ENCODE measurements at regions not wholly inside any gene's neighbourhood (a gene's known extent, or its start where the extent isn't known, plus 50 kb on each side); places are given as distances from the start of the nearest gene placed in this dataset.

- no peaks in the 10 kb centered on the region for H3K36me3 ChIP-seq
- DNase-seq, result no peak
- no peak overlapping the region for H3K4me3 ChIP-seq
- intact Hi-C loops (cut with DNase I), result no loop called here
- H3K9me3 ChIP-seq, result no peaks in the 10 kb centered on the region
- H3K27ac ChIP-seq, result no peak overlapping the region
- TF ChIP-seq CTCF (IDR thresholded peaks at IDR 0.05) (no peak), POLR2A (IDR thresholded peaks at IDR 0.05) (no peak)
- H3K4me1 ChIP-seq, result no peaks in the 10 kb centered on the region
- WGBS, 2 donors, result 77 to 100% methylated on average over 1 of the region's 1 CpG
- no peaks in the 10 kb centered on the region for H3K27me3 ChIP-seq
These were observed 137.2 kb downstream of the CYSLTR2 start for GRCh38 chr13:48790966-48791365.

- no peak for DNase-seq
- Histone ChIP-seq H3K27ac (no peak overlapping the region), H3K4me3 (no peak overlapping the region), H3K9me3 (no peaks in the 10 kb centered on the region), H3K36me3 (no peaks in the 10 kb centered on the region), H3K27me3 (no peaks in the 10 kb centered on the region), H3K4me1 (no peaks in the 10 kb centered on the region)
- WGBS, 2 donors, result 38 to 50% methylated on average over 2 to 3 of the region's 3 CpGs
- TF ChIP-seq CTCF (IDR thresholded peaks at IDR 0.05), result no peak
- TF ChIP-seq POLR2A (IDR thresholded peaks at IDR 0.05), result no peak
- intact Hi-C loops (cut with DNase I), result no loop called here
These were observed 143.4 kb downstream of the CYSLTR2 start for GRCh38 chr13:48797127-48797526.

- 81 to 96% methylated on average over 1 of the region's 1 CpG for WGBS, 2 donors
- TF ChIP-seq CTCF (IDR thresholded peaks at IDR 0.05) (no peak), POLR2A (IDR thresholded peaks at IDR 0.05) (no peak)
- no peaks in the 10 kb centered on the region for H3K9me3 ChIP-seq
- no peaks in the 10 kb centered on the region for H3K36me3 ChIP-seq
- H3K27ac ChIP-seq, result no peak overlapping the region
- intact Hi-C loops (cut with DNase I), result no loop called here
- no peak for DNase-seq
- no peak overlapping the region for H3K4me3 ChIP-seq
- no peaks in the 10 kb centered on the region for H3K27me3 ChIP-seq
- H3K4me1 ChIP-seq, result no peaks in the 10 kb centered on the region
These were observed 144.0 kb downstream of the CYSLTR2 start for GRCh38 chr13:48797761-48798160.

GRCh38 chr13:48798180-48798579 lies 144.5 kb downstream of the CYSLTR2 start:
- WGBS, 2 donors, result 74 to 77% methylated on average over 2 of the region's 2 CpGs
- Histone ChIP-seq H3K36me3 (no peaks in the 10 kb centered on the region), H3K4me1 (no peaks in the 10 kb centered on the region), H3K27me3 (no peaks in the 10 kb centered on the region), H3K9me3 (no peaks in the 10 kb centered on the region), H3K27ac (no peak overlapping the region), H3K4me3 (no peak overlapping the region)
- no peak for TF ChIP-seq CTCF (IDR thresholded peaks at IDR 0.05)
- TF ChIP-seq POLR2A (IDR thresholded peaks at IDR 0.05), result no peak
- intact Hi-C loops (cut with DNase I), result no loop called here
- DNase-seq, result no peak

- no peak overlapping the region for H3K4me3 ChIP-seq
- H3K4me1 ChIP-seq, result no peaks in the 10 kb centered on the region
- no peaks in the 10 kb centered on the region for H3K36me3 ChIP-seq
- whole genome bisulfite sequencing, 2 donors, result 64 to 71% methylated on average over 3 of the region's 3 CpGs
- no peak overlapping the region for H3K27ac ChIP-seq
- H3K27me3 ChIP-seq, result no peaks in the 10 kb centered on the region
- intact Hi-C loops (cut with DNase I), result no loop called here
- no peak for DNase-seq
- no peaks in the 10 kb centered on the region for H3K9me3 ChIP-seq
- no peak for TF ChIP-seq CTCF (IDR thresholded peaks at IDR 0.05)
- TF ChIP-seq POLR2A (IDR thresholded peaks at IDR 0.05), result no peak
These were observed 147.5 kb downstream of the CYSLTR2 start for GRCh38 chr13:48801255-48801654.
